ENCODE measurements at regions not wholly inside any gene's neighbourhood (a gene's known extent, or its start where the extent isn't known, plus 50 kb on each side); places are given as distances from the start of the nearest gene placed in this dataset.

GRCh38 chr14:45680531-45680930 is 427.5 kb upstream of the MIS18BP1 start:
- no peak for TF ChIP-seq EZH2phosphoT487 (IDR thresholded peaks at IDR 0.05; ENCODE audit: insufficient read depth, low read depth)
- TF ChIP-seq EZH2 (IDR thresholded peaks at IDR 0.05; ENCODE audit: insufficient read depth, poor library complexity, severe bottlenecking) = no peak
- H4K20me1 ChIP-seq (ENCODE audit: insufficient read depth) = no peaks in the 10 kb centered on the region
- no peaks in the 10 kb centered on the region for H3K79me2 ChIP-seq (ENCODE audit: insufficient read depth)
- no peaks in the 10 kb centered on the region for H3K27me3 ChIP-seq (replicated peaks; ENCODE audit: insufficient read depth)
- H3F3A ChIP-seq (ENCODE audit: insufficient read depth) = peaks cover 6% of the 10 kb centered on the region; the same call in 1 of the 2 replicates
- H3K36me3 ChIP-seq (ENCODE audit: low read depth) = no peaks in the 10 kb centered on the region
- H2AFZ ChIP-seq = 0 out of 2 replicates have a peak overlapping the region, but pooled peaks have one; percentile 30
- 0 out of 2 replicates have a peak overlapping the region, but pooled peaks have one; percentile 34 for H3K4me3 ChIP-seq
- H3K9me2 ChIP-seq (ENCODE audit: insufficient read depth) = no peaks in the 10 kb centered on the region
- no peak overlapping the region for H3K9ac ChIP-seq
- peak overlapping the region; percentile 14; the same call in 1 of the 2 replicates for H3K27ac ChIP-seq
- peaks cover 17% of the 10 kb centered on the region for H3K4me1 ChIP-seq (ENCODE audit: insufficient read depth)
- no peak for DNase-seq
- H3K9me3 ChIP-seq (ENCODE audit: low read depth) = no peaks in the 10 kb centered on the region
- H3K4me2 ChIP-seq (ENCODE audit: unreplicated experiment) = peak overlapping the region; percentile 59
- in situ Hi-C loops (cut with MboI) = no loop called here

GRCh38 chr14:45679853-45680252 is 426.9 kb upstream of the MIS18BP1 start:
- Histone ChIP-seq H3K4me2 (ENCODE audit: unreplicated experiment) (peak overlapping the region; percentile 59), H3K9me3 (ENCODE audit: low read depth) (no peaks in the 10 kb centered on the region)
- in situ Hi-C loops (cut with MboI) = no loop called here

GRCh38 chr14:45678163-45678562 is 425.2 kb upstream of the MIS18BP1 start:
- Histone ChIP-seq H3K4me1 (ENCODE audit: insufficient read depth) (peaks cover 17% of the 10 kb centered on the region), H2AFZ (no peak overlapping the region), H3K4me3 (no peak overlapping the region), H3K9me3 (ENCODE audit: low read depth) (no peaks in the 10 kb centered on the region), H3K4me2 (ENCODE audit: unreplicated experiment) (no peak overlapping the region), H3K9me2 (ENCODE audit: insufficient read depth) (no peaks in the 10 kb centered on the region), H3K9ac (no peak overlapping the region), H3K79me2 (ENCODE audit: insufficient read depth) (no peaks in the 10 kb centered on the region), H3K27me3 (replicated peaks; ENCODE audit: insufficient read depth) (no peaks in the 10 kb centered on the region), H4K20me1 (ENCODE audit: insufficient read depth) (no peaks in the 10 kb centered on the region), H3K27ac (no peak overlapping the region), H3F3A (ENCODE audit: insufficient read depth) (peaks cover 6% of the 10 kb centered on the region; the same call in 1 of the 2 replicates), H3K36me3 (ENCODE audit: low read depth) (no peaks in the 10 kb centered on the region)
- in situ Hi-C loops (cut with MboI) = no loop called here
- DNase-seq = no peak
- no peak for TF ChIP-seq EZH2phosphoT487 (IDR thresholded peaks at IDR 0.05; ENCODE audit: insufficient read depth, low read depth)
- no peak for TF ChIP-seq EZH2 (IDR thresholded peaks at IDR 0.05; ENCODE audit: insufficient read depth, poor library complexity, severe bottlenecking)

More at GRCh38 chr14:45679853-45680252, 426.9 kb upstream of the MIS18BP1 start:
- peak; percentile 72 for DNase-seq
- WGBS, 2 experiments (ENCODE audit: low coverage in 1 of 2, low lambda C conversion rate in 2 of 2, missing lambda C conversion rate in 2 of 2) = 21 to 42% methylated on average over 1 of the region's 1 CpG
- Histone ChIP-seq H4K20me1 (ENCODE audit: insufficient read depth) (no peaks in the 10 kb centered on the region), H3K4me1 (ENCODE audit: insufficient read depth) (peaks cover 17% of the 10 kb centered on the region), H3F3A (ENCODE audit: insufficient read depth) (peaks cover 6% of the 10 kb centered on the region; the same call in 1 of the 2 replicates), H3K9ac (no peak overlapping the region), H3K4me3 (0 out of 2 replicates have a peak overlapping the region, but pooled peaks have one; percentile 34), H3K36me3 (ENCODE audit: low read depth) (no peaks in the 10 kb centered on the region), H3K79me2 (ENCODE audit: insufficient read depth) (no peaks in the 10 kb centered on the region), H2AFZ (no peak overlapping the region), H3K27ac (peak overlapping the region; percentile 14; the same call in 1 of the 2 replicates), H3K9me2 (ENCODE audit: insufficient read depth) (no peaks in the 10 kb centered on the region), H3K27me3 (replicated peaks; ENCODE audit: insufficient read depth) (no peaks in the 10 kb centered on the region)
- no peak for TF ChIP-seq EZH2phosphoT487 (IDR thresholded peaks at IDR 0.05; ENCODE audit: insufficient read depth, low read depth)
- no peak for TF ChIP-seq EZH2 (IDR thresholded peaks at IDR 0.05; ENCODE audit: insufficient read depth, poor library complexity, severe bottlenecking)

GRCh38 chr14:45673420-45673819 is 420.4 kb upstream of the MIS18BP1 start:
- WGBS, 2 experiments (ENCODE audit: low coverage in 1 of 2, low lambda C conversion rate in 2 of 2, missing lambda C conversion rate in 2 of 2) = 85 to 87% methylated on average over 1 of the region's 1 CpG
- Histone ChIP-seq H3K79me2 (ENCODE audit: insufficient read depth) (no peaks in the 10 kb centered on the region), H3K9me3 (ENCODE audit: low read depth) (no peaks in the 10 kb centered on the region), H2AFZ (no peak overlapping the region), H3K27me3 (replicated peaks; ENCODE audit: insufficient read depth) (no peaks in the 10 kb centered on the region), H3K9me2 (ENCODE audit: insufficient read depth) (no peaks in the 10 kb centered on the region), H3K4me1 (ENCODE audit: insufficient read depth) (no peaks in the 10 kb centered on the region), H3K4me2 (ENCODE audit: unreplicated experiment) (no peak overlapping the region), H3K4me3 (no peak overlapping the region), H3K27ac (no peak overlapping the region), H4K20me1 (ENCODE audit: insufficient read depth) (no peaks in the 10 kb centered on the region), H3F3A (ENCODE audit: insufficient read depth) (no peaks in the 10 kb centered on the region), H3K9ac (no peak overlapping the region), H3K36me3 (ENCODE audit: low read depth) (no peaks in the 10 kb centered on the region)
- in situ Hi-C loops (cut with MboI) = no loop called here
- no peak for DNase-seq
- TF ChIP-seq EZH2 (IDR thresholded peaks at IDR 0.05; ENCODE audit: insufficient read depth, poor library complexity, severe bottlenecking) = no peak
